ENCODE measurements at regions not wholly inside any gene's neighbourhood (a gene's known extent, or its start where the extent isn't known, plus 50 kb on each side); places are given as distances from the start of the nearest gene placed in this dataset. TPM values are rescaled to one million over a fixed set of nuclear protein-coding genes. Genes with fewer than 3 reads are reported as not detected.

DNA sequence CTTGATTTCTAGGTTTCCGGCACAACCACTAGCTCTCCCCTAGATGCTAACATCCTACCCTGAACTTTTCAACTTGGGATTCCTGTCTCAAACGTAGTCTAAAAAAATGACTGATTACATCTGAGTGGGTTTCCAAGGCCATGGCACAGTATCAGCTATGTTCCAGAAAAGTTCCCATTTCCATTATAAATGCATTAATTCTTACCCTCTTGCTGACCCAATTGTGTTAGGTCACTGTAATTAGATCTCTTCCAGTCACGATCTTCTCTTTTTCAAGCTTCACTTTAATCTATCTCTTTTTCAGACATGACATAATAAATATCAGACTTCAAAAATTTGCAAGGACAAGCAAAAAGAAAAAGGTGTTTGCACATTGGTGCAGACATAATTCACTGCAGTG lies 50.6 kb upstream of the PDE5A start:
- DNase-seq (peak; percentile 18 to 60 (median 54)), ATAC-seq (ENCODE audit: insufficient read depth, low FRiP score) (no peak)
- TF ChIP-seq, protein P1, sequence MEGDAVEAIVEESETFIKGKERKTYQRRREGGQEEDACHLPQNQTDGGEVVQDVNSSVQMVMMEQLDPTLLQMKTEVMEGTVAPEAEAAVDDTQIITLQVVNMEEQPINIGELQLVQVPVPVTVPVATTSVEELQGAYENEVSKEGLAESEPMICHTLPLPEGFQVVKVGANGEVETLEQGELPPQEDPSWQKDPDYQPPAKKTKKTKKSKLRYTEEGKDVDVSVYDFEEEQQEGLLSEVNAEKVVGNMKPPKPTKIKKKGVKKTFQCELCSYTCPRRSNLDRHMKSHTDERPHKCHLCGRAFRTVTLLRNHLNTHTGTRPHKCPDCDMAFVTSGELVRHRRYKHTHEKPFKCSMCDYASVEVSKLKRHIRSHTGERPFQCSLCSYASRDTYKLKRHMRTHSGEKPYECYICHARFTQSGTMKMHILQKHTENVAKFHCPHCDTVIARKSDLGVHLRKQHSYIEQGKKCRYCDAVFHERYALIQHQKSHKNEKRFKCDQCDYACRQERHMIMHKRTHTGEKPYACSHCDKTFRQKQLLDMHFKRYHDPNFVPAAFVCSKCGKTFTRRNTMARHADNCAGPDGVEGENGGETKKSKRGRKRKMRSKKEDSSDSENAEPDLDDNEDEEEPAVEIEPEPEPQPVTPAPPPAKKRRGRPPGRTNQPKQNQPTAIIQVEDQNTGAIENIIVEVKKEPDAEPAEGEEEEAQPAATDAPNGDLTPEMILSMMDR (IDR thresholded peaks at IDR 0.05; ENCODE audit: control extremely low read depth, extremely low read depth), result no peak

GRCh38 chr4:119678761-119679160 lies 50.2 kb upstream of the PDE5A start:
- WGBS, 2 donors, result 66 to 75% methylated on average over 1 of the region's 1 CpG
- TF ChIP-seq, protein P1 (IDR thresholded peaks at IDR 0.05; ENCODE audit: control extremely low read depth, extremely low read depth), result no peak
- DNase-seq, result peak in 1 of 3 donors; percentile 31
- Histone ChIP-seq H3K36me3 (ENCODE audit: control insufficient read depth in 4 of 4, insufficient read depth in 4 of 4, low read length in 4 of 4) (no peaks in the 10 kb centered on the region), H3K4me3 (no peak overlapping the region), H3K27ac (ENCODE audit: low read depth in 1 of 2, low read length in 1 of 2) (no peak overlapping the region), H3K9ac (ENCODE audit: insufficient read depth in 1 of 2, low read length in 2 of 2) (peak overlapping the region in 1 of 2 donors; percentile 72), H3K9me3 (ENCODE audit: control insufficient read depth in 4 of 4, insufficient read depth in 3 of 4, low read length in 3 of 4) (no peaks in the 10 kb centered on the region), H3K27me3 (ENCODE audit: control insufficient read depth in 3 of 3, insufficient read depth in 3 of 3, low read length in 2 of 3) (no peaks in the 10 kb centered on the region), H3K4me1 (ENCODE audit: control insufficient read depth in 5 of 5, insufficient read depth in 5 of 5, low read length in 5 of 5) (peaks cover 0 to 37% (median 3%) of the 10 kb centered on the region in 5 donors)
- no peak for ATAC-seq (ENCODE audit: insufficient read depth, low FRiP score)

More for the DNA sequence above, 50.6 kb upstream of the PDE5A start:
- no peak overlapping the region for H3K4me3 ChIP-seq
- H3K9me3 ChIP-seq (ENCODE audit: control insufficient read depth in 4 of 4, insufficient read depth in 3 of 4, low read length in 3 of 4), result no peaks in the 10 kb centered on the region
- WGBS, 2 donors, result 37 to 38% methylated on average over 3 of the region's 3 CpGs
- H3K27me3 ChIP-seq (ENCODE audit: control insufficient read depth in 3 of 3, insufficient read depth in 3 of 3, low read length in 2 of 3), result no peaks in the 10 kb centered on the region
- peaks cover 0 to 42% (median 7%) of the 10 kb centered on the region in 5 donors for H3K4me1 ChIP-seq (ENCODE audit: control insufficient read depth in 5 of 5, insufficient read depth in 5 of 5, low read length in 5 of 5)
- H3K36me3 ChIP-seq (ENCODE audit: control insufficient read depth in 4 of 4, insufficient read depth in 4 of 4, low read length in 4 of 4), result no peaks in the 10 kb centered on the region
- no peak overlapping the region for H3K27ac ChIP-seq (ENCODE audit: low read depth in 1 of 2, low read length in 1 of 2)
- H3K9ac ChIP-seq (ENCODE audit: insufficient read depth in 1 of 2, low read length in 2 of 2), result peak overlapping the region in 1 of 2 donors; percentile 38

Small RNA genes lying in the stretch of these regions (small RNA-seq; reads per million reads assigned to genes)
- gene RF00019 (ENCODE audit: low replicate concordance), result not detected
